Fibroblast of lung (primary cell): ENCODE measurements at regions not wholly inside any gene's neighbourhood (a gene's known extent, or its start where the extent isn't known, plus 50 kb on each side); places are given as distances from the start of the nearest gene placed in this dataset.

ENCODE experiments used
- DNase-seq, 2 donors: peaks; one replicate each; pipeline versions ENCODE4 v3.0.0 to v3.0.0-alpha.2; 2010; ENCODE audit warnings: low read depth in 2 of 2
- H2AFZ ChIP-seq: 2 replicates; pipeline ENCODE4 v1.5.1; 2012; ENCODE audit warnings: low read length, control low read depth, inconsistent platforms
- H3K27ac ChIP-seq: 2 replicates; pipeline ENCODE4 v1.5.1; 2011; ENCODE audit warnings: low read length, control low read depth; ENCODE audit not compliant: insufficient read depth
- H3K27me3 ChIP-seq: 2 replicates; pipeline ENCODE4 v1.5.1; 2011; ENCODE audit warnings: mild to moderate bottlenecking, low read length; ENCODE audit not compliant: control insufficient read depth, insufficient read depth
- H3K36me3 ChIP-seq: 2 replicates; pipeline ENCODE4 v1.5.1; 2011; ENCODE audit warnings: low read length; ENCODE audit not compliant: control insufficient read depth, insufficient read depth
- H3K4me1 ChIP-seq: 2 replicates; pipeline ENCODE4 v1.5.1; 2011; ENCODE audit warnings: low read length; ENCODE audit not compliant: control insufficient read depth, insufficient read depth; ENCODE audit errors: extremely low read depth
- H3K4me2 ChIP-seq: 2 replicates; pipeline ENCODE4 v1.5.1; 2011; ENCODE audit warnings: low read length, control low read depth; ENCODE audit not compliant: insufficient read depth; ENCODE audit errors: extremely low read depth
- H3K4me3 ChIP-seq, 4 experiments: fragments of 200-600 bp in 1 of 4; sonication (generic) in 1 of 4; replicated peaks in 1 of 4; 2 replicates each; pipeline ENCODE4 v1.5.1; 2011 to 2016; ENCODE audit warnings: low read length in 4 of 4, low read depth in 3 of 4, mild to moderate bottlenecking in 3 of 4, control low read depth in 2 of 4, inconsistent platforms in 1 of 4, mixed read lengths in 1 of 4; ENCODE audit not compliant: insufficient read depth in 1 of 4; ENCODE audit errors: control extremely low read depth in 1 of 4
- H3K79me2 ChIP-seq: 2 replicates; pipeline ENCODE4 v1.5.1; 2012; ENCODE audit warnings: mild to moderate bottlenecking, low read length, inconsistent platforms; ENCODE audit not compliant: control insufficient read depth, insufficient read depth
- H3K9ac ChIP-seq: 2 replicates; pipeline ENCODE4 v1.5.1; 2011; ENCODE audit warnings: mild to moderate bottlenecking, low read length, control low read depth; ENCODE audit not compliant: insufficient read depth
- H3K9me3 ChIP-seq: 2 replicates; pipeline ENCODE4 v1.5.1; 2012; ENCODE audit warnings: low read depth, low read length; ENCODE audit not compliant: control insufficient read depth, insufficient read depth
- H4K20me1 ChIP-seq: 2 replicates; pipeline ENCODE4 v1.5.1; 2011; ENCODE audit warnings: low read length; ENCODE audit not compliant: control insufficient read depth, insufficient read depth; ENCODE audit errors: extremely low read depth
- CTCF ChIP-seq, 2 donors: IDR thresholded peaks in 1 of 2; conservative IDR thresholded peaks in 1 of 2; 1 replicate in 1 of 2; 2 replicates in 1 of 2; pipeline ENCODE4 v1.5.1; 2011 to 2012; ENCODE audit warnings: low read length in 2 of 2, control low read depth in 1 of 2, inconsistent platforms in 1 of 2, low read depth in 1 of 2, mild to moderate bottlenecking in 1 of 2
- EZH2 ChIP-seq: IDR thresholded peaks from 2 replicates; pipeline ENCODE4 v1.5.1; 2012; ENCODE audit warnings: low read length, control low read depth, mild to moderate bottlenecking; ENCODE audit errors: missing control alignments

- no peak for TF ChIP-seq EZH2
- TF ChIP-seq CTCF (conservative IDR thresholded peaks at IDR 0.05 in 1 of 2, IDR thresholded peaks at IDR 0.05 in 1 of 2; ENCODE audit: low read depth in 1 of 2, low read length in 2 of 2): no peak
- no peak overlapping the region for H3K9ac ChIP-seq
- H3K79me2 ChIP-seq: no peaks in the 10 kb centered on the region
- no peak overlapping the region for H2AFZ ChIP-seq
- H3K36me3 ChIP-seq: no peaks in the 10 kb centered on the region
- H3K4me3 ChIP-seq: no peak overlapping the region
- no peak overlapping the region for H3K27ac ChIP-seq
- H3K27me3 ChIP-seq: no peaks in the 10 kb centered on the region
- DNase-seq: peak in 1 of 2 donors; percentile 88
- no peak overlapping the region for H3K4me2 ChIP-seq
- no peaks in the 10 kb centered on the region for H4K20me1 ChIP-seq
- H3K9me3 ChIP-seq: no peaks in the 10 kb centered on the region
- no peaks in the 10 kb centered on the region for H3K4me1 ChIP-seq
These were observed 531.2 kb upstream of the GHITM start for GRCh38 chr10:83607959-83608745.

GRCh38 chr10:83612050-83612449 lies 527.3 kb upstream of the GHITM start:
- Histone ChIP-seq H3K36me3 (no peaks in the 10 kb centered on the region), H3K9me3 (no peaks in the 10 kb centered on the region), H3K27me3 (no peaks in the 10 kb centered on the region), H3K27ac (no peak overlapping the region), H3K79me2 (no peaks in the 10 kb centered on the region), H3K4me1 (no peaks in the 10 kb centered on the region), H3K4me2 (no peak overlapping the region), H3K4me3 (no peak overlapping the region), H2AFZ (no peak overlapping the region), H3K9ac (no peak overlapping the region), H4K20me1 (no peaks in the 10 kb centered on the region)
- peak; percentile 62 to 97 for DNase-seq
- no peak for TF ChIP-seq CTCF (conservative IDR thresholded peaks at IDR 0.05 in 1 of 2, IDR thresholded peaks at IDR 0.05 in 1 of 2; ENCODE audit: low read depth in 1 of 2, low read length in 2 of 2)

GRCh38 chr10:83612746-83613145 lies 526.6 kb upstream of the GHITM start:
- no peaks in the 10 kb centered on the region for H3K79me2 ChIP-seq
- H3K27ac ChIP-seq: no peak overlapping the region
- peak in 1 of 2 donors; percentile 54 for DNase-seq
- H3K36me3 ChIP-seq: no peaks in the 10 kb centered on the region
- no peaks in the 10 kb centered on the region for H3K4me1 ChIP-seq
- no peak for TF ChIP-seq EZH2
- no peak for TF ChIP-seq CTCF (conservative IDR thresholded peaks at IDR 0.05 in 1 of 2, IDR thresholded peaks at IDR 0.05 in 1 of 2; ENCODE audit: low read depth in 1 of 2, low read length in 2 of 2)
- H3K4me2 ChIP-seq: no peak overlapping the region
- H4K20me1 ChIP-seq: no peaks in the 10 kb centered on the region
- no peaks in the 10 kb centered on the region for H3K27me3 ChIP-seq
- H2AFZ ChIP-seq: no peak overlapping the region
- H3K9ac ChIP-seq: no peak overlapping the region
- H3K4me3 ChIP-seq: no peak overlapping the region
- H3K9me3 ChIP-seq: no peaks in the 10 kb centered on the region
